H1 (cell line): ENCODE measurements at regions not wholly inside any gene's neighbourhood (a gene's known extent, or its start where the extent isn't known, plus 50 kb on each side); places are given as distances from the start of the nearest gene placed in this dataset.

Experiments
- SP1 ChIP-seq: IDR thresholded peaks from 2 replicates; pipeline ENCODE4 v1.6.1; 2011; ENCODE audit warnings: low read depth, low read length
- TCF12 ChIP-seq: IDR thresholded peaks from 2 replicates; pipeline ENCODE4 v1.6.1; 2011; ENCODE audit warnings: low read depth, mild to moderate bottlenecking, low read length
- TF ChIP-seq, protein P1 (sequence below): IDR thresholded peaks from 2 replicates; pipeline ENCODE4 v1.6.1; 2012; ENCODE audit warnings: inconsistent platforms

DNA sequence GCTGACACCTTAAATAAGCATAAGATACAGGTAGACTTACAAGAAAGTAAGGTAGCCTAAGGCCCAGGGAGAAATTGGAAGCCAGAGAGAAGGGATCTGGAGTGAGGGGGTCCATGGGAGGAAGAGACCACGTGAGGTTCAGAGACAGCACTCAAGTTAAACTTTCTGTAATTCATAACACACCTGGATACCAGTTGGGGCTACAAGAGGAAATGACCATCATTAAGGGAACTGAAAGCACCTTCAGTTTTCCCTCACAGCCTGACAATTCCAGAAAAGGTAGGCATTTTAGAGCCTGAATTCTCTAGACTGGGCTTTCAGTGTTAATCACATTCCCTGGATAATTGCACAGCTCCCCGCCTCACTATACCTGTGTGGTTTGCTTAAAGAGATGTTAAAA is 355.5 kb downstream of the FBXW7 start:
- TF ChIP-seq TCF12 (no peak), SP1 (no peak)
- TF ChIP-seq, protein P1, sequence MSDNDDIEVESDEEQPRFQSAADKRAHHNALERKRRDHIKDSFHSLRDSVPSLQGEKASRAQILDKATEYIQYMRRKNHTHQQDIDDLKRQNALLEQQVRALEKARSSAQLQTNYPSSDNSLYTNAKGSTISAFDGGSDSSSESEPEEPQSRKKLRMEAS: no peak
